Activated naive CD8-positive, alpha-beta T cell (primary cell): ENCODE measurements at regions not wholly inside any gene's neighbourhood (a gene's known extent, or its start where the extent isn't known, plus 50 kb on each side); places are given as distances from the start of the nearest gene placed in this dataset.
"Not testable (repeated sequence)": the region's sequence is repeated elsewhere in the genome, so short reads cannot be mapped to it uniquely, and the experiment has no call there.

Experiments used
- H3K27ac Mint-ChIP-seq: one replicate; pipeline ENCODE4 v1.8.0; 2021; ENCODE audit warnings: mixed read lengths
- H3K27me3 Mint-ChIP-seq: one replicate; pipeline ENCODE4 v1.8.0; 2021; ENCODE audit warnings: mixed read lengths
- H3K36me3 Mint-ChIP-seq: one replicate; pipeline ENCODE4 v1.8.0; 2021; ENCODE audit warnings: mixed read lengths
- H3K4me1 Mint-ChIP-seq: one replicate; pipeline ENCODE4 v1.8.0; 2021; ENCODE audit warnings: low read depth, mixed read lengths
- H3K4me3 Mint-ChIP-seq: one replicate; pipeline ENCODE4 v1.8.0; 2021; ENCODE audit warnings: mild to moderate bottlenecking, mixed read lengths
- H3K9me3 Mint-ChIP-seq: one replicate; pipeline ENCODE4 v1.8.0; 2021; ENCODE audit warnings: low read depth, mixed read lengths

DNA sequence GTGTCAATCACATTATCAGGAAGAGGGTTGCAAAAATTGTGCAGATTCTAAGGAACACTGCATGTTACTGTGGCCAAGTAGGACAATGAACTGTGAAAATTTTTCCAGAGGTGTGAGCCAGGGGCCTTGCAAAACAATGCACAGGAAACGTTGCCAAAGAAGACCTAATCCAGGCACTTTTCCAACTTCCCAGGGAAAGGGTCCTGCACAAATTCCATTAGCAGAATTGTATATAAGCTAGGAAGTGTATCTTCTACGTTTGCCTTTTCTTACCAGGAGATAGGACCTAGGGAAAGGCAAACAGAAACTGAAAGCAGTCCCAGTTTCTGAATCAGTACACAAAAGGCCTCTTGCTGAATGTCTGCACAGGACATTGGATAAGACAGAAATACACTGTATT is 1888.3 kb upstream of the CELF4 start:
- H3K4me1 Mint-ChIP-seq, result no peaks in the 10 kb centered on the region
- no peak overlapping the region for H3K27ac Mint-ChIP-seq
- no peak overlapping the region for H3K4me3 Mint-ChIP-seq

GRCh38 chr18:39453356-39453755 is 1887.8 kb upstream of the CELF4 start:
- H3K9me3 Mint-ChIP-seq, result peaks cover 3% of the 10 kb centered on the region
- H3K27ac Mint-ChIP-seq, result no peak overlapping the region
- H3K4me1 Mint-ChIP-seq, result no peaks in the 10 kb centered on the region
- no peak overlapping the region for H3K4me3 Mint-ChIP-seq
- H3K27me3 Mint-ChIP-seq, result no peaks in the 10 kb centered on the region
- no peaks in the 10 kb centered on the region for H3K36me3 Mint-ChIP-seq

More for the DNA sequence above, 1888.3 kb upstream of the CELF4 start:
- H3K9me3 Mint-ChIP-seq, result peaks cover 3% of the 10 kb centered on the region
- no peaks in the 10 kb centered on the region for H3K36me3 Mint-ChIP-seq
- H3K27me3 Mint-ChIP-seq, result no peaks in the 10 kb centered on the region

DNA sequence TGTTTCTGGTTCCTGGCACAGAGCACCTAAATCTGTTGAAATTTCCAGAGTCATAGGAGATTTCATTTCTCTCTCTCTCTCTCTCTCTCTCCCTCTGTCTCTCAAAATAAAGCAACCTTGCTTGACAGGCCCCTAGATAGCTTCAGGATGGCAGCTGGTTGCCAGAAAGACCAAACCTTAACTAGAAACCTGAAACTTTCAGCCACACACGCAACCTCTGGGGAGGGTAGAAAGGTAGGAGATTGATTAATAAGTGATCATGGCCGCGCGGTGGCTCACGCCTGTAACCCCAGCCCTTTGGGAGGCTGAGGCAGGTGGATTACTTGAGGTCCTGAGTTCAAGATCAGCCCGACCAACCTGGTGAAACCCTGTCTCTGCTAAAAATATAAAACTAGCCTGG is 1885.4 kb upstream of the CELF4 start:
- Mint-ChIP-seq H3K27me3 (no peaks in the 10 kb centered on the region), H3K27ac (no peak overlapping the region), H3K4me1 (no peaks in the 10 kb centered on the region), H3K4me3 (no peak overlapping the region), H3K36me3 (no peaks in the 10 kb centered on the region), H3K9me3 (peaks cover 7% of the 10 kb centered on the region)

DNA sequence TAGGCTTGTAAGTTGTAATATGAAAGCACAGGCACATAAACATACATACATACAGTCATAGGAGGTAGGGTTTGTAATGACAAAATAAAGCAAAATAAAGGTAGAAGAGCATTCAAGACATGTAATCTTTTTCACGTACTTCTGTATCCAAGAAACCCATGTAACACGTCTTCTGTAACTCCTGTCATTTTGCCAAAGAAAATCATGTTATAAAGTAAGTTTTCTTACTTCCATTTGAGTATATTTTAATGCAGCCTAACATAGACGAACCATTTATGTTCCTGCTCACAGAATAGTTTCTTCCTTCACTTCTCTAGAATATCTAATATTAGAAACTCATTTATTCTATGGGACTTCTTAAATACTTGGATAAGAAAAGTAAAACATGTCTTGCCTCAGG is 1884.0 kb upstream of the CELF4 start:
- H3K36me3 Mint-ChIP-seq, result no peaks in the 10 kb centered on the region

GRCh38 chr18:39448942-39449341 is 1883.3 kb upstream of the CELF4 start:
- peaks cover 16% of the 10 kb centered on the region for H3K9me3 Mint-ChIP-seq
- no peak overlapping the region for H3K4me3 Mint-ChIP-seq
- H3K27ac Mint-ChIP-seq, result no peak overlapping the region
- H3K36me3 Mint-ChIP-seq, result no peaks in the 10 kb centered on the region
- no peaks in the 10 kb centered on the region for H3K27me3 Mint-ChIP-seq
- no peaks in the 10 kb centered on the region for H3K4me1 Mint-ChIP-seq

More for the DNA sequence above, 1884.0 kb upstream of the CELF4 start:
- Mint-ChIP-seq H3K4me3 (no peak overlapping the region), H3K9me3 (peaks cover 16% of the 10 kb centered on the region), H3K27me3 (no peaks in the 10 kb centered on the region), H3K4me1 (no peaks in the 10 kb centered on the region), H3K27ac (no peak overlapping the region)

DNA sequence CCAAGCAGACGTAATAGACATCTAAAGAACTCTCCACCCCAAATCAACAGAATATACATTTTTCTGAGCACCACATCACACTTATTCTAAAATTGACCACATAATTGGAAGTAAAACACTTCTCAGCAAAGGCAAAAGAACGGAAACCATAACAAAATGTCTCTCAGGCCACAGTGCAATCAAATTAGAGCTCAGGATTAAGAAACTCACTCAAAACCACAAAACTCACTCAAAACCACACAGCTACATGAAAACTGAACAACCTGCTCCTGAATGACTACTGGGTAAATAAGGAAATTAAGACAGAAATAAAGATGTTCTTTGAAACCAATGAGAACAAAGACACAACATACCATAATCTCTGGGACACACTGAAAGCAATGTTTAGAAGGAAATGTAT is 1879.4 kb upstream of the CELF4 start:
- not testable (repeated sequence) for H3K27ac Mint-ChIP-seq, H3K4me3 Mint-ChIP-seq, H3K36me3 Mint-ChIP-seq, H3K27me3 Mint-ChIP-seq, H3K4me1 Mint-ChIP-seq
- peaks cover 16% of the 10 kb centered on the region for H3K9me3 Mint-ChIP-seq

DNA sequence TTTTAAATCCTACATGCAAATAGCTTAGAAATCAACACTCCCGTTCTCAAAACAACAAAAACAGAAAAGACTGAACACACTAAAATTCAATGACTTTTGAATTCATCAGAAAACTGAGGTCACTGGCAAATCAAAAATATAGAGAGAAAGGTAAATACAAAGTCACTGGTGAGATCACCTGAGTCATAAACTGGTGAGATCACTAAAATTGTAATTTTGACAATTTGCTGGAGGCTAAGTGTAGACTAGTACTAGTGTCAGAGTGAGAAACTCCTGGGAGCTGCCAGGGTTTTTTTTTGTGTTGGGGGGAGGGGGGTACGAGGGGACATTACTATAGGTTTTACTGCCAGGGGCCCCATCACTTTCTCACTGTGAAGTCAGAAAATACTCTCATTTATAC is 1876.0 kb upstream of the CELF4 start:
- Mint-ChIP-seq H3K36me3 (no peaks in the 10 kb centered on the region), H3K4me3 (no peak overlapping the region), H3K9me3 (peaks cover 18% of the 10 kb centered on the region), H3K4me1 (no peaks in the 10 kb centered on the region), H3K27ac (no peak overlapping the region), H3K27me3 (no peaks in the 10 kb centered on the region)

DNA sequence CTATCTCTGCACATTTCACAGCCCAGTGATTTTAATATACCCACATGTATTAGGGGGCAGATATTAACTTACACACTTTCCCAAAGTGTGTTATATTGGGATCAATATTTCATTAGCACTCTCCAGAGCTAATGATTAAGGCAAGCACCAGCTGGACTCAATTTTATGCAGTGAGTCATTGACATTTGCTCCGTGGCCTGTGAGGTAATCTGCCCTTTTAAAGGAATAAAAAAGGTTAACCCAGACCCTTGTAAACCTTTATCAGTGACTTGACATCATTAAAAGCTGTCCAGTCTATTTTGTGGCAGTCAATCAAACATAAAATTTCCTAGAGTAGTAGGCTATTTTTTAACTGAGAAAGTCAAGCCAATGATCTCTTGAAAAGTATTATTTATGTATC is 1870.4 kb upstream of the CELF4 start:
- no peaks in the 10 kb centered on the region for H3K4me1 Mint-ChIP-seq
- no peak overlapping the region for H3K27ac Mint-ChIP-seq
- H3K36me3 Mint-ChIP-seq, result no peaks in the 10 kb centered on the region
- no peaks in the 10 kb centered on the region for H3K27me3 Mint-ChIP-seq
- no peak overlapping the region for H3K4me3 Mint-ChIP-seq
- H3K9me3 Mint-ChIP-seq, result peaks cover 8% of the 10 kb centered on the region

DNA sequence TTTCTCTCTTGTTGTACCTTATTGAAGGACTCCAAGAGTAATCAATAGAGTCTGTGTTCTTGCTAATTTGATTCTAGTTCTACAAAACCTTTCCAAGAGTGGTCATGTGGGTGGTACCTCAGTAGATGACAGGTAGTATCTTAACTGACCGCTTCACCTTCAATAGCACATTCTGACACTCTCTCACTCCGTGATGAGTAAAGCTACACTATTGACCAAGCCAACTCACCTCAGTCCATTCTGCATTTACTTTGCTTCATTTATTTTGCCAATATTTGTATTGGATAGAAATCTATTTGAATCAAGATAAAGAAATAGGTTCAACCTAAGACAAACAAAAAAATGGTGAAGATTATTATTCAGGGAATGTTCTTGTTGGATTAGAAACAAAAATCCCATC is 1869.6 kb upstream of the CELF4 start:
- H3K9me3 Mint-ChIP-seq, result peaks cover 8% of the 10 kb centered on the region
- no peaks in the 10 kb centered on the region for H3K36me3 Mint-ChIP-seq
- no peaks in the 10 kb centered on the region for H3K27me3 Mint-ChIP-seq
- no peak overlapping the region for H3K4me3 Mint-ChIP-seq
- H3K4me1 Mint-ChIP-seq, result no peaks in the 10 kb centered on the region
- H3K27ac Mint-ChIP-seq, result no peak overlapping the region

- Mint-ChIP-seq H3K4me3 (no peak overlapping the region), H3K27ac (no peak overlapping the region)
These were observed 1868.8 kb upstream of the CELF4 start for GRCh38 chr18:39434223-39434920.

DNA sequence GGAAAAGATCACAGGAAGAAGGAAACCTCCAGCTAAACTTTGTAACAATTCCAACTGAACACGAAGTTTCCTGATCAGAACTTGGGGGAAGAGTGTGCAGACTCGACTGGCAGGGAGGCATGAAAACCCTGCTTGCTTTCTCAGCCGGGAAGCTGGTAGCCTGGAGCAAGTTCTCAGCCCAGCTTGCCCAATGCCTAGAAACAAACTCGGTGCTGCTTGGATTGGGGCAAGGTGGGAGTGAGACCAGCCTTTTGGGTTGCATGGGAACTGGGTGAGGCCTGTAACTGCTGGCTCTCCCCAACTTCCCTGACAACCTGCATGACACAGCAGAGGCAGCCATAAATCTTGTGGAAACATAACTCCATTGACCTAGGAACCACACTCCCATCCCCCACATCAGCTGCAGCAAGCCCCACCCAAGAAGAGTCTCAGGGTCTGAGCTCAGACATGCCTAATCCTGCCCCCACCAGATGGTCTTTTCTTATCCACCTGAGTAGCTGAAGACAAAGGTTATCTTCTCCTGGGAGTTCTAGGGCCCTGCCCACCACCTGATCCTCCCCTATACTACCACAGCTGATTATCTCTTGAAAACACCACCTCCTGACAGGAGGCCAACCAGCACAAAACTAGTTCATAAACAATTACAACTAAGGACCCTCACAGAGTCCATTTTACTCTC is 1859.7 kb upstream of the CELF4 start:
- no peak overlapping the region for H3K27ac Mint-ChIP-seq
- H3K27me3 Mint-ChIP-seq, result no peaks in the 10 kb centered on the region
- no peaks in the 10 kb centered on the region for H3K4me1 Mint-ChIP-seq
- peaks cover 17% of the 10 kb centered on the region for H3K9me3 Mint-ChIP-seq
- H3K36me3 Mint-ChIP-seq, result peaks cover 2% of the 10 kb centered on the region
- H3K4me3 Mint-ChIP-seq, result no peak overlapping the region

More at GRCh38 chr18:39434223-39434920, 1868.8 kb upstream of the CELF4 start:
- no peaks in the 10 kb centered on the region for H3K27me3 Mint-ChIP-seq
- no peaks in the 10 kb centered on the region for H3K4me1 Mint-ChIP-seq
- H3K9me3 Mint-ChIP-seq, result peaks cover 8% of the 10 kb centered on the region
- no peaks in the 10 kb centered on the region for H3K36me3 Mint-ChIP-seq

DNA sequence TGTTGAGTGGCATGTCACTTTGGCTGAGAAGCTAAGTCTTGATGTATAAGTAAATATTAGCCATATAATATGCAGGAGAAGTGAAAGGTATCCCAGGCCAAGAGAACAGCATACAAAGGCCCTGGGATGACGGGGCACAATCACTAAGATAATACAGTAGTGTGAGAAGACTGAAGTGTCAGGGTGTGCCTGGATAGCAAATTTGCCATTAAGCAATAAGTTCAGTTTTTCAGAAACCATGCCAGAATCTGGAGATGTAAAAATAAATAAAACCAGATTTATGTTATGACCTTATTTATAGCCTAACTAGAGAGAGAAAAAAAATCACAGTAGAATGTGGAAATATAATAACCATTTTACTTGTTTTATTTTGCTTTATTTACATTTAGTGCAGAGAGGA is 1858.7 kb upstream of the CELF4 start:
- Mint-ChIP-seq H3K4me1 (no peaks in the 10 kb centered on the region), H3K36me3 (peaks cover 2% of the 10 kb centered on the region)

DNA sequence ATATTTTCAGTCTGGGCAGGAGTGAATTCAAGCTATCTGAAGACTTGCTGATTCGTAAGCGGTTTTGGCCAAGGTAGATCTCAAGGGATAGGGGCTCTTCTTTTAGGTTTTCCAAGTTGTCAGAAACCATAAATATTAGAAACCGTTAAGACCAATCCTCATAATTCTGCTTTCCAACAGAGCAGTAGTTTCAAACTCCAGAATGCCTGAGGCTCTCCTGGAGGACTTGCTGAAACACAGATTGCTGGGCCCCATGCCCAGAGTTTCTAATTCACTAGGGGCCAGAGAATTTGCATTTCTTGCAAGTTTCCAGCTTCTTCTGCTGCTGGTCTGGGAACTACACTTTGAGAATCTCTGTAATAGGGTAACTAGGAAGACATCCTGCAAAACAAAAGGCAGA is 1855.7 kb upstream of the CELF4 start:
- no peak overlapping the region for H3K4me3 Mint-ChIP-seq
- no peaks in the 10 kb centered on the region for H3K4me1 Mint-ChIP-seq
- H3K36me3 Mint-ChIP-seq, result peaks cover 2% of the 10 kb centered on the region
- H3K27ac Mint-ChIP-seq, result no peak overlapping the region
- H3K27me3 Mint-ChIP-seq, result no peaks in the 10 kb centered on the region
- H3K9me3 Mint-ChIP-seq, result peaks cover 10% of the 10 kb centered on the region

More for the DNA sequence above, 1858.7 kb upstream of the CELF4 start:
- Mint-ChIP-seq H3K27ac (no peak overlapping the region), H3K27me3 (no peaks in the 10 kb centered on the region), H3K9me3 (peaks cover 17% of the 10 kb centered on the region), H3K4me3 (no peak overlapping the region)

DNA sequence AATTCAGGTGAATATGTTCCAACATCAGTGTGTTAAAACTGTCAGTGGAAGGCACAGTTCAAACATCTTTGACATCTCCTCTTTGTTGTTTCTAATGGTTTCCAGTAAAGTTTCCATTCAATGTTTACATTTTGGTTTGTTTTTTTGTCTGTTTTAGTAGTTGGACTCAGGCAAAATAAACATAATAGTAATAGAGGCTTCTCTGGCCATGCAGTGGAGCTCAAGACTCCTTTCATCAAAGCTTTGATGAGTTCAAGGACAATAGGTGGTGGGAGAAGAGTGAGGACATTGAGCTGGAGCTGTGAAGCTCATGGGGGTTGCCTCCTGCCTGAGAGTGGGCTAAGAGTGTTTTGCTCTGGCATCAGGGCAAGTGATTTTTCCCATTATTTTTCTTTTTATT is 1853.7 kb upstream of the CELF4 start:
- H3K9me3 Mint-ChIP-seq, result peaks cover 8% of the 10 kb centered on the region
- no peak overlapping the region for H3K27ac Mint-ChIP-seq
- H3K27me3 Mint-ChIP-seq, result no peaks in the 10 kb centered on the region
- H3K4me1 Mint-ChIP-seq, result no peaks in the 10 kb centered on the region
- H3K36me3 Mint-ChIP-seq, result no peaks in the 10 kb centered on the region
- H3K4me3 Mint-ChIP-seq, result no peak overlapping the region

GRCh38 chr18:39415471-39415870 is 1849.9 kb upstream of the CELF4 start:
- H3K36me3 Mint-ChIP-seq, result no peaks in the 10 kb centered on the region
- peaks cover 6% of the 10 kb centered on the region for H3K9me3 Mint-ChIP-seq
- no peaks in the 10 kb centered on the region for H3K4me1 Mint-ChIP-seq
- H3K27me3 Mint-ChIP-seq, result no peaks in the 10 kb centered on the region
- H3K27ac Mint-ChIP-seq, result no peak overlapping the region
- no peak overlapping the region for H3K4me3 Mint-ChIP-seq
